ELR (cell line): ENCODE measurements at regions not wholly inside any gene's neighbourhood (a gene's known extent, or its start where the extent isn't known, plus 50 kb on each side); places are given as distances from the start of the nearest gene placed in this dataset.
"Not testable (repeated sequence)": the region's sequence is repeated elsewhere in the genome, so short reads cannot be mapped to it uniquely, and the experiment has no call there.

Source experiments
- DNase-seq: peaks from one replicate; pipeline ENCODE4 v3.0.0-alpha.2; 2015; ENCODE audit warnings: low read depth

GRCh38 chr1:213324859-213325258 lies 273.8 kb downstream of the RPS6KC1 start:
- DNase-seq = no peak

GRCh38 chr1:213325482-213325881 lies 274.4 kb downstream of the RPS6KC1 start:
- no peak for DNase-seq

- no peak for DNase-seq
Observed at GRCh38 chr1:213326281-213327016, 275.4 kb downstream of the RPS6KC1 start.

GRCh38 chr1:213327017-213327667 lies 276.1 kb downstream of the RPS6KC1 start:
- DNase-seq = peak; percentile 74

GRCh38 chr1:213329406-213330008 lies 278.5 kb downstream of the RPS6KC1 start:
- DNase-seq = no peak

GRCh38 chr1:213330281-213330680 lies 279.2 kb downstream of the RPS6KC1 start:
- no peak for DNase-seq

- DNase-seq = no peak
Observed at GRCh38 chr1:213331631-213332175, 280.7 kb downstream of the RPS6KC1 start.

- DNase-seq = no peak
Observed at GRCh38 chr1:213332491-213332890, 281.4 kb downstream of the RPS6KC1 start.

GRCh38 chr1:213333121-213333520 lies 282.1 kb downstream of the RPS6KC1 start:
- DNase-seq = no peak

GRCh38 chr1:213335084-213335483 lies 284.0 kb downstream of the RPS6KC1 start:
- no peak for DNase-seq

GRCh38 chr1:213337025-213337678 lies 286.1 kb downstream of the RPS6KC1 start:
- DNase-seq = no peak

- no peak for DNase-seq
Observed at GRCh38 chr1:213340593-213340992, 289.6 kb downstream of the RPS6KC1 start.

- no peak for DNase-seq
Observed at GRCh38 chr1:213345621-213346020, 294.6 kb downstream of the RPS6KC1 start.

GRCh38 chr1:213357403-213357802 lies 306.4 kb downstream of the RPS6KC1 start:
- DNase-seq = no peak

- DNase-seq = not testable (repeated sequence)
Observed at GRCh38 chr1:213358368-213358767, 307.3 kb downstream of the RPS6KC1 start.

GRCh38 chr1:213362598-213362997 lies 311.6 kb downstream of the RPS6KC1 start:
- DNase-seq = no peak

GRCh38 chr1:213366141-213366831 lies 315.2 kb downstream of the RPS6KC1 start:
- DNase-seq = no peak

GRCh38 chr1:213369465-213369864 lies 318.4 kb downstream of the RPS6KC1 start:
- no peak for DNase-seq

GRCh38 chr1:213370523-213370922 lies 319.5 kb downstream of the RPS6KC1 start:
- DNase-seq = no peak

- no peak for DNase-seq
Observed at GRCh38 chr1:213371525-213371846, 320.4 kb downstream of the RPS6KC1 start.

GRCh38 chr1:213371847-213372619 lies 321.0 kb downstream of the RPS6KC1 start:
- no peak for DNase-seq
